Liver (tissue), 3 donors: ENCODE measurements at regions not wholly inside any gene's neighbourhood (a gene's known extent, or its start where the extent isn't known, plus 50 kb on each side); places are given as distances from the start of the nearest gene placed in this dataset.

Experiments used
- RXRA ChIP-seq, 2 donors: IDR thresholded peaks; 2 replicates each; pipeline ENCODE4 v1.6.1; 2017 to 2018; ENCODE audit warnings: antibody characterized with exemption in 2 of 2, mild to moderate bottlenecking in 1 of 2
- TAF1 ChIP-seq: conservative IDR thresholded peaks from 2 replicates; pipeline ENCODE4 v1.6.1; 2016; ENCODE audit warnings: antibody characterized with exemption, mild to moderate bottlenecking
- YY1 ChIP-seq: IDR thresholded peaks from 2 replicates; pipeline ENCODE4 v1.6.1; 2016; ENCODE audit warnings: antibody characterized with exemption, mild to moderate bottlenecking
- ZBTB33 ChIP-seq: IDR thresholded peaks from 2 replicates; pipeline ENCODE4 v1.6.1; 2016; ENCODE audit warnings: antibody characterized with exemption
- TF ChIP-seq, protein P1 (sequence below): fragments of 150-350 bp; IDR thresholded peaks from 2 replicates; pipeline ENCODE4 v1.5.1; 2017; ENCODE audit warnings: improper control_type of control experiment, low read depth, low read length; ENCODE audit not compliant: missing input control
- donor health status: healthy.
- donor health status: healthy.

DNA sequence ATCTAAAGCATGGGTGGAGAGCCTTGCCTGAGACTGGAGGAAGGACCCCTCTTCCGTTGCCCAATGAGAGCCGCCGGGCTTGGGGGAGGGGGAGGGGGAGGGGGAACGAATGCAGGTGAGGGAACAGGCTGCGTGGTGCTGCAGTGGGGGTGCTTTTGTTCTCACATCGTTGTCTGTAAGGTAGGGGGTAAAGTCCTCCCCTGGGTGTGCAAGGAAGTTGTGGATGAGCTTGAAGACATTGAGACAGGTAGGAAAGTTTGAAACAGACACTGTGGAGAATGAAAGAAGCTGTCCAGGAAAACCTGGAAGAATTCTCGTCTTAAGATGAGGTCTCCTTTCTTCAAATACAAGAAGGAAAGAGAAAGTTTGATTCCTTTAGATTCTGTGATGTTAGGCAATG lies 94.1 kb upstream of the LIFR start:
- TF ChIP-seq TAF1 (no peak), ZBTB33 (no peak), RXRA (IDR thresholded peaks at IDR 0.05) (no peak), YY1 (no peak)
- TF ChIP-seq, protein P1, sequence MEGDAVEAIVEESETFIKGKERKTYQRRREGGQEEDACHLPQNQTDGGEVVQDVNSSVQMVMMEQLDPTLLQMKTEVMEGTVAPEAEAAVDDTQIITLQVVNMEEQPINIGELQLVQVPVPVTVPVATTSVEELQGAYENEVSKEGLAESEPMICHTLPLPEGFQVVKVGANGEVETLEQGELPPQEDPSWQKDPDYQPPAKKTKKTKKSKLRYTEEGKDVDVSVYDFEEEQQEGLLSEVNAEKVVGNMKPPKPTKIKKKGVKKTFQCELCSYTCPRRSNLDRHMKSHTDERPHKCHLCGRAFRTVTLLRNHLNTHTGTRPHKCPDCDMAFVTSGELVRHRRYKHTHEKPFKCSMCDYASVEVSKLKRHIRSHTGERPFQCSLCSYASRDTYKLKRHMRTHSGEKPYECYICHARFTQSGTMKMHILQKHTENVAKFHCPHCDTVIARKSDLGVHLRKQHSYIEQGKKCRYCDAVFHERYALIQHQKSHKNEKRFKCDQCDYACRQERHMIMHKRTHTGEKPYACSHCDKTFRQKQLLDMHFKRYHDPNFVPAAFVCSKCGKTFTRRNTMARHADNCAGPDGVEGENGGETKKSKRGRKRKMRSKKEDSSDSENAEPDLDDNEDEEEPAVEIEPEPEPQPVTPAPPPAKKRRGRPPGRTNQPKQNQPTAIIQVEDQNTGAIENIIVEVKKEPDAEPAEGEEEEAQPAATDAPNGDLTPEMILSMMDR: no peak
